ENCODE measurements at regions not wholly inside any gene's neighbourhood (a gene's known extent, or its start where the extent isn't known, plus 50 kb on each side); places are given as distances from the start of the nearest gene placed in this dataset.
"Not testable (repeated sequence)": the region's sequence is repeated elsewhere in the genome, so short reads cannot be mapped to it uniquely, and the experiment has no call there.

DNA sequence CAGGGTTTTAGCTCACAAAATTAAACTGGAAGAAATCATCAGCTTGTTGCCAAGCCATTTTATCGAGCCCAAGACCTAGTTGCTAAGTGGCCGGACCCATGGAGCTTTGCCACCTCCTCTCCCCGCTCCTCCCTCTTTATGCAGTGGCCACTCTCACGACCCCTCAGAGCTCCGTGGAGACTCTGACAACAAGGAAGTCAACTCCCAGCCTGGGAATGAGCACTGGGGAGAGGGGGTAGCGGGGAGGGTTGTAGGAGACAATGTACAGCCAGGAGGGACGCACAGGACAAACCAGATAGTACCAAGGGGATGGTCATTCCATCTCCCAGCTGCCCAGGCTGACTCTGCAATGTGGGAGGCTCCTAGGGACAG, 250.9 kb downstream of the SIPA1L2 start:
- DNase-seq: no peak

DNA sequence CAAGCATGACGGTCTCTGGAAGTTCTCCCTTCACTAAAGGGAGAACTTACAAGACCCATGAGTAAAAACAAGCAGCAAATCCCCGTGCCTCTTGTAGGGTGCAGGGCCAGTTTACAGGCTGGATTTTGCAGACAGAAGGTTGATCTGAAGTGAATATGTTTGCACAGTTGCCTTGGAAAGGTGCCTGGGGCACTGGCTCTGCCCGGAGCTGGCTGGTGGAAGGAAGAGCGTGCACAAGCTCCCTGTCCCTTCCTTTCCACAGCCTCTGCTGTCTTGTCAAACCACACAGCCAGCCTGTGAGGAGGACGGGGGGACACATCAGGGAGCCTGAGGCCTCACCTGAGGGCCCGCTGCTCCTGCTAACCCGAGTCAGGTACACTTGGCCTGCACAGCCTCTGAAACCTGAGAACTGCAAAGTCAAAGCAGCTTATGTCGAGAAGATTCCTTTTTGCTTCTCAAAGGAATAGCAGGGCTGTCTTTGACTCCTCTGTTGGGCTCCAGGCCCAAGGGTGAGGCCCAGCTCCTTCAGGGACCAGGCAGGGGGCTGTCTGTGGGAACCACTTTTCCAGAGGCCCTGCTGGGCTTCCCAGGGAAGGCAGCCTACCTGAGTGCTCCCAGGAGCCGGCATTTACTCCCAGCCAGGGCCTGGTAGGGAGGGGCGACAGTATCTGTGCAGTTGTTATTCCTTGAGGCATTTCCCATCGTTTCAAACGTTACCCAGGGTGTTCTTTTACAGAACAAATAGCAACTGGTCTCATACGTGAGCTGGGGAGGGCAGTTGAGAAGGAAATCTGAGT, 251.5 kb downstream of the SIPA1L2 start:
- no peak for DNase-seq

DNA sequence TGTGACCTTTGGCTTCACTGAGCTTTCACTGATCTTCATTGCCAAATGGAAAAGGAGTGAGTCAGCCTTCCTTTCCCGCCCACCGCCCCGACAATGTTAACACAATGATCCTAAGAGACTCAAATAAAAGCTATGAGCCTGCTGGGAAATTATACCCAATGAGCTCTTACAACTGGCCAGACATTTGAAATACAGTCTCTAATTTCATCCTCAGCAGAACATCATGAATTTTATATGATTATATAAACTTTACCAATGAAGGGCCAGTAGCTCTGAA, 252.5 kb downstream of the SIPA1L2 start:
- peak; percentile 24 for DNase-seq

DNA sequence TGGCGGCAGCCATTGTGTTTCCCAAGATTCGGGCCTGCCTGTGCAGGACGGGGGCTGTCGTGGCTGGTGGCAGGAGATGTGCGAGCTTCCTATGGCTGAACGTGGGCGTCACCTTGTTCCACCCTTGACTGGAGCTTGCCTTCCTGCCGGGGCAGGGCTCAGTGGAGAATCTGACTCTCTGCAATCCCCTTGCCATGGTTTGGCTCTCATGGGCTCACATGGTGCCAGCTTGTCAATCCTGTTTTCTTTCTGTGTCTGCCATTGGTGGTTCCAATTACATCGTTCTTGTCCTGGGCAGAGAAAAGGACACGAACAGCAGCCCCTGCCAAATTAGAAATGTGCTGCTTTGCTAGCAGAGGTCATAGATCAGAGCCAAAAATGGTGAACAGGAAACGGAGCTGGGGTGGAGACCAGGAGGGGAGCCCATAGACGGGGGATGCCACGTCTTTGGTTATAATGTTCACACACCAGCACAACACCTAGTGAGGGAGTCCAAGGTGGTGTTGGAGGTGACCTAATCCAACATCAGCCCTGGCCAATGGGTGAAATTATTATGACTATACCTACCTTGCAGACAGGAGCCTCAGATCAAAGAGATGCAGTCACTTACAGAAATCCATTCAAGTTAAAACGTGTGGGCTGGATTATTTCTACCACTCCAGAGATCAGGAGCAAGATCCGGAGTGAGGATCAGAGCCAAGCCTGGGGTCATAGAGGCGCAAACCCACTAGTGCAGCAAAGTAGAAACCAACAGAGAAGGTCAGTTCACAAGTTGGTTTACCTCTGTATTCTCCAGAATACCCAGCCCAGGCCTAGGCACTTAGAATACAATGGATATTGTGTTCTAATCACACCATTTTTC, 253.1 kb downstream of the SIPA1L2 start:
- DNase-seq: no peak

DNA sequence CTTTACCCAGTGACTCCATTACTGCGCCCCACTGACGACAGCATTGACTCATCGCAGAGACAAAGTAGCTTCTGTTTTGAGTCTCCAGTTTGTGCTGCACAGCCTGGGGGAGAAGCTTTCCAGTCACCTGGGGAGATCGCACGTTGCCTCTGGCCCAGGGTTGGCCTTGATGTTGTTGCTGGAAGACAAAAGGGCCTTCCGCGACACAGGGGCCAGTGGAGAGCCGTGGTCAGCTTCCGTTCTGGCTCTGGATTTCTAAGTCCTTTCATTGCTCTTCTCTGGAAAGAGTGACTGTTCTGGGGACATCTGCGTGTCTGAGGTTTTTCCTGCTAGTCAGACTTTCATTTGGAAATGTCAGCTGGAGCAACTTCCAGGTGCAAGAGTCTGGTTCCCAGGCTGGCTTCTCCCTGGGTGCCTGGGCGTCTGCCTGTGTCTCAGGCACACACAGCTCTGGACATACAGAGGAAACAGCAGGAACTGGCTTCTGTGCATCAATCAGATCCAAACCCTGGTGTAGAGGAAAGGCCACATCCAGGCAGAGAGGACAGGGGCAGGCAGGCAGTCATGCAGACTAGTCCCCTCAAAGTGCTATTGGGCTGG, 257.0 kb downstream of the SIPA1L2 start:
- no peak for DNase-seq

DNA sequence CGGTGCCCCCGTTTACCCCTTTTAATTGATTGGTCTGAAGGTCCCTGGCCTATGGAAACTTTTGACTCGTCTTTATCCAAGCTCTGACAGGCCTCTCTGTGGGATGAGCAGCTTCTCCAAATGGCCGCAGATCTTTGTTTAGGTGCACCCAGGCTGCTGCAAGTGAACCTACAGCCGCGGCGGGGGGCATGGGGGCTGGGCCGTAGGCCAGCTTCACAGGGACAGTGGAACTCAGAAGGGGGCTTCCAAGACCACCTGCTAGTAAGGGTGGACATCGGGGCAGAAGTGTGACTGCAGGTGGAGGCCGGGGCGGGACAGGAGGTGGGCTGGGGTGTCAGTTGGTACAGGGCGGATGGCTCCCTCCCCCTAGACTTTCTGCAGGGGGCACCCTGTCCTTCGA, 257.5 kb downstream of the SIPA1L2 start:
- DNase-seq: no peak

DNA sequence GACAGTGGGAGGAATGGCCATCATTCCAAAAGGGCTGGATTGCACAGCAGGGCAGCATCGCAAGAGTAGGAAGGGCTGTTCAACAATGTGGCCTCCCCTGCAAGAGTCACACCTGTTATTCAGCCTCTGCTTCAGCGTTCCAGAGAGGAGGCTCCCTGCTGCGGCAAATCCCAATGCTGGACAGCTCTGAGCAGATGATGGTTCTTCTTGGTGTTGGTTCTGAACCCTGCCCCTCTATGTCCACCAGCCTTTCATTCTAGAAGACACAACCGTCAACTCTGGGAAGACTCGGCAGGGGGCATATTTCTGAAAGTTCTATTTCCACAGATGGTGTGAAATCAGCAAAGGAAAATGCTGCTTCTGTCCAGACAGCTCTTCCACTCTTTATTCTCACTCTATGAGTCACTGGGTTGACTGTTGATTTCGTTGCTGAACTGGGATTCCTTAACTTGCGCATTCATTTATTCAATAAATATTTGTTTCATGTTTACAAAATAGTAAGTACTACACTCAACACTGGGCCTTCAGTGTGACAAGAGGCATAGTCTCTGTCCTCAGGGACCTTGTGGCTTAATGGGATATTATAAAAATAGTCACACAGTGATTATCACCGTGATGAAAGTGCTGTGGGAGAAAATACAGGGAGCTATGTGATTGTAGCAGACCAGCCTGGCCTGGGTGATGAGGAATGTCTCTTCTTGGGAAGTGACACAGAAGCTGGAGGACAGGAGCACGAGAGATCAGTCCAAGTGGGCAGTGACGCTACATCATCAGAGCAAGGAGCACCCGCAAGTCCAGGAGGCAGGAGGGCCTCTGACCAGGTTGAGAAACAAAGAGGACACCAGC, 260.3 kb downstream of the SIPA1L2 start:
- DNase-seq: no peak

DNA sequence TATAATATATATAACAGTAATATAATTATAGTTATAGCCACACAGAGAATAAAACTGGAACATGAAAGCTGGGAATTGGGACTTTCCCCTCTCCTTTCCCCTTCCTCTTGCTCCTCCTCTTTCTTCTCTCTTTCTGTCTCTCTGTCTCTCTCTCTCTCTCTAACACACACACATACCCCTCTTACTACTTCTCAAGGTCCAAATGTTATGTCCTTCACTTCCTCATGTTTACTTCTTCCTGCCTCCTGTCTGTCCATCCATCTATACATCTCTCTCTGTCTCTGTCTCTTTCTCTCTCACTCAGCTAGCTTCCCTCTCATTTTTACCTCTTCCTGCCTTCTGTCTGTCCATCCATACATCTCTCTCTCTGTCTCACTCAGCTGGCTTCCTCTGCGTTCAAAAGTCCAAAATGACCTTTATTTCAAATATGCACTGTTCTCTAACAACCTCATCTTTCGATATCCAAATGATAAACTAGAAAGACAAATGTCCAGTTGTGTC, 261.1 kb downstream of the SIPA1L2 start:
- no peak for DNase-seq

DNA sequence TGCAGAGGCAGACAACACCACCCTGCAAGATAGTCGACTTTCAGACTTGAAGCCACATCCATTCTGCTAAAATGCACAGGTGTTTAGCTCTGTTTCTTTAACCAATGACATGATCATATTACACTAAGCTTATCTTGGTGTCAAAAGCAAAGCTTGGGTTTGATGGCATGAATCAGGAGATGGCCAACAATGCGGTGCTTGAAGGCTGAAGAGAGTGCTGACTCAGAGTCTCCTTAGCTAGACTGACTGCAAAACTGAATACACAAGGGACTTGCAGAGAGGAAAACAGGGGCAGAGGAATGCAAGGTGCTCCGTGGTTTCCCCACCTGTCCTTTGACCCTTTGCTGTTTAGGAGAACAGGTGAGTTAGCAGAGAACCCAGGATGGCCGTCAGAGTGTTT, 262.6 kb downstream of the SIPA1L2 start:
- DNase-seq: no peak

DNA sequence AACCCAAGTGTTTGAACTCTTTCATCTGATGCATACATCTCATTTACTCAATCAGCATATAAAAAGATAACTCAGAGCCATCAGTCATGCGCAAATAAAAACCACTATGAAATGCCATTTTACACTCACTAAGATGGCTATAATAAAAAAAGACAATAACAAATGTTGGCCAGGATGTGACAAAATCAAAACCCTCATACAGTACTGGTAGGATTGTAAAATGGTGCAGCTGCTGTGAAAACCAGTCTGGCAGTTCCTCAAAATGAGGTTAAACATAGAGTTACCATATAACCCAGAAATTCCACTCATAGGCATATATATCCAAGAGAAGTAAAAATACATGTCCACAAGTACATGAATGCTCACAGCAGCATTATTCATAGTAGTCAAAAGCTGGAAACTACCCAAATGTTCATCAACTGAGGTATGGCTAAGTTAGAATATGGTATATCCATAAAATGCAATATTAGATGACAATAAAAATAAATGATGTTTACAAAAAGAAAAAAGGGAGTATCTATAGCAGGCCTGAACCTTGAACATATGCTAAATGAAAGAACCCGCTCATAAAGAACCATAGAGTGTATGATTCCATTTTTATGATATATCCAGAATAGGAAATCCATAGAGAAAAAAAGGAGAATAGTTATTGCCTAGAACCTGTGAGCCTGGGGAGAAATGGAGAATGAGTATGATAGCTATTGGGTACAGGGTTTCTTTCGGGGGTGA, 265.1 kb downstream of the SIPA1L2 start:
- DNase-seq: no peak

DNA sequence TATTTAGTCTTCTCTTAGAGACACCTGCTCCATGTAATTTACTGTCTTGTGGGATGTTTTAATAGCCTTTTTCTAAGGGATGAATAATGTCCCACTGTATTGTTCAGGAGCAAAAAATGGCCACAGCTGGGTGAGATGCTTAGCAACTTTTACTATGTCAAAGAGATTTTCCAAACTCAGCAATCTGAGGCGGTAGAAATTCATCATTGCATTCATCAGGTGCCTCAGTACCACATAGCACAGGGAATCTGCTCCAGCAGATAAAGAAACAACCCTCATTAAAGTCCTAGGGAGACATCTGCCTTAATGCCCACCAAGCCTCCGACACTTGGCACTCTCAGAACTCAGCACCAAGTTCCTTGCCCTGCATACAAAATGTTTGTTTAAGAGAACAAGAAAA, 266.9 kb downstream of the SIPA1L2 start:
- DNase-seq: no peak

DNA sequence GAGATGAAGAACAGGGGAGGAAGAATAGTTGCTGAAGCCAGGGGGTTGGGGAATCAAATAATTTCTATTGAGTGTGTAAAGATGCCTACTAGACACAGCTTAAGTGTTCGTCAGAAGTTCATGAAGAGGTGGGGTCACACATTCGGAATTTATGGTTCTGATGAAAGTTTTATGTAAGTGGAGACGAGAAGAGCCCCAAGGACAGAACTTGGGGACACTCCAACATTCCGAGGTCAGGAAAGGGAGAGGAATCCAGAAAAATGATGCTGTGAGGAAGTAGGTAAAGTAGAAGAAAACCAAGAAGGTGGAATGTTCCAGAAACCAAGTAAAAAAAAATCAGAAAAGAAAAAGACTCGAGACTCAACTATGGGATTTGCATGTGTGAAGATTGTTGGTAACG, 272.5 kb downstream of the SIPA1L2 start:
- peak; percentile 67 for DNase-seq

DNA sequence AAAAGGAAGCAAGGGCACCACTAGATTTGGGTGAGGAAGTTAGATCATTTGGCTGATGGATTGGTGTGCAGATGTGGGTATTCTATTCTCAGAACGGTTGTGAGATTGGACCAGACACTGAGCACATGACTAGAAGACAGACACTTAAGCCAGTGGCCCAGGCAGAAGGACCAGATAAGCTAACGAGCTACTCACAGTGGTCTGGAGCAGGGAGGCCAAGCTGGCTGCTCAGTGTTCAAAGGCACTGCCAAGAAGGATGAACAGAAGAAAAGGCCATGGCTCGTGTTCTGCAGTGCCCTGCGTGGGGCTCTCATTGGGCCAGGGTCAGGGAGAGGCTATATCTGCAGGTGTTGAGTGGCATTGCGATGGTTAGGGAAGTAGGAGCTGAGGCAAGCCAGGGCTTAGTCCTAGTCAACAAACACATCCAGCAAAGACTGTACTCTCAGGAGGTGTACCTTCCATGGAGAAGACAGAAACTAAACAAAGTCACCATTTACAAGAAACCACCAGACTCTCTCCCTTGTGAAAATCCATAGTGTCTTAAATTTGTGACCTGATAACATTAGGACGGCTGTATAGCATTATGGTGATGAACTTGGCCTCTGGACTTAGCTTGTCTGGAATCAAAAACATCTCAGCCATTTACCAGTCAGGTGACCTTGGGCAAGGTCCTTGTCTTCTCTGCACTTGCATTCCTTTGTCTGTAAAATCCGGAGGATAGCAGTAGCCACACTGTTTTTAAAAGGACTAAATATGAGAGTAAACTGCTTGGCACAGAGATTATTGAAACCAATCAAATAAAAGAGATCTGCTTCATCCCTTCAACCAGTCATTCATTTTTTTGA, 274.5 kb downstream of the SIPA1L2 start:
- no peak for DNase-seq

DNA sequence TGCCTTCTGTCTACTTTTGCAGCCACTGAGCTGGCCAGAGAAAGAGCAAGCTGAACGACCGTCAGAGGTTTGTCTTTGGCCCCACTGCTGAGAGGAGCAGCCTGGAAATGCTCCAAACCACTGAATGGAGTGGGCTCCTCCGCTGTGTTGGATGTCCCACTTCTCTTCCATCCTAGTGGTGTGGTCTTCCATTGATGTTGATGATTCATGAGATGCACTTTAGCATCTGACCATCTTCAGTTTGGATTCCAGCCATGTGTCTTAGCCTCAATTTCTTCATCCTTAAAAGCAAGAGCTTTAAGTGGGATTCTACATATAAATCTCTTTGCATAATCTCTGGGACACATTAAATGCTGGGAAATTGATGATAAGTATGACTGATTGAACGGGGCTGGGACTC, 276.9 kb downstream of the SIPA1L2 start:
- DNase-seq: peak; percentile 14

DNA sequence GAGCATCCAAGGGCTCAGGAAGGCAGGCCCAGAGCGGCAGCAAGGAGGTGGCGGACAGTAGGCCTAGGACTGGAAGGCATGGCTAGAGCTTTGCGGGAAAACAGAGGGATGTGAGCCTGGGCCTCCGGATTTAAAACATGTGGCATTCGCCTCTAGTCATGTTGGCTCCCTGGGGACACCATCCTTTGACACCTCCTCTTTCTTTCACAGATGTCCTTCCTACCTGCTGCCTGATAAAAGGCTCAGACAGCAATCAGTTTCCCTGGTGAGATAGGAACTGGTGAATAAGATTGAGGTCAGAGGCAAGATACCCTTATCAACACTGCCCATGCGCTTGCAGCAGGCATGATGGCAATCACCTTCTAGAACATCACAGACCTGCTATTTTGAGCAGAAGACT, 277.6 kb downstream of the SIPA1L2 start:
- DNase-seq: no peak

DNA sequence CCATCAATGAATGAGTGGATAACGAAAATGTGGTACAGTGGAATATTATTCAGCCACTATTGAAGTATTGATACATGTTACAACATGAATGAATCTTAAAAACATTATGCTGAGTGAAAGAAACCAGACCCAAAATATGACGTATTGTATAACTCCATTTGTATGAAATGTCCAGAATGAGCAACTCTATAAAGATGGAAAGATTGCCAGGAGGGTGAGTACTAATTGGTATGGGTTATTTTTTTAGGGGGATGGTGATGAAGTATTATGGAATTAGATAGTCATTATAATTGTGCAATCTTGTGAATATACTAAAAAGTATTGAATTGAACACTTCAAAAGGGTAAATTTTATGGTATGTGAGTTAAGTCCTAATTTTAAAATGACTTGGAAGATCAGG, 278.6 kb downstream of the SIPA1L2 start:
- no peak for DNase-seq

DNA sequence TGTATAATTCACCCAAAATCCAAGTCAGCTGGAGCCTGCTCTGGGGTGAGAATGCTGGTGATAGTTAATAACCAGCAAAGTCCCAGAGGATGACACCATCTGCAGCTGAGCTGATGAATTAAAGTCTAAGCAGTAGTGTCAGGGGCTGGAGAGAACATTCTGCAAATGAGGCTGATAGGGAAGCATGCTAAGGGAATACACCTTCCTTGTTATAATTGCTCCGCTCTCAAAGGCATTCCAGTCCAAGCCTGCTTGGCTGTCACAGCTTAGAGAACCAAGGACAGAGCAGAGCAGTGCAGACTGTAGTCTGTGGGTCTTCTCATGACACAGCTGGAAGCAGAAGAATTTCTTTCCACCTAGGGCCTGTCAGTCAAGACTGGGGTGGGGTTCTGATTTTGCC, 283.1 kb downstream of the SIPA1L2 start:
- no peak for DNase-seq

DNA sequence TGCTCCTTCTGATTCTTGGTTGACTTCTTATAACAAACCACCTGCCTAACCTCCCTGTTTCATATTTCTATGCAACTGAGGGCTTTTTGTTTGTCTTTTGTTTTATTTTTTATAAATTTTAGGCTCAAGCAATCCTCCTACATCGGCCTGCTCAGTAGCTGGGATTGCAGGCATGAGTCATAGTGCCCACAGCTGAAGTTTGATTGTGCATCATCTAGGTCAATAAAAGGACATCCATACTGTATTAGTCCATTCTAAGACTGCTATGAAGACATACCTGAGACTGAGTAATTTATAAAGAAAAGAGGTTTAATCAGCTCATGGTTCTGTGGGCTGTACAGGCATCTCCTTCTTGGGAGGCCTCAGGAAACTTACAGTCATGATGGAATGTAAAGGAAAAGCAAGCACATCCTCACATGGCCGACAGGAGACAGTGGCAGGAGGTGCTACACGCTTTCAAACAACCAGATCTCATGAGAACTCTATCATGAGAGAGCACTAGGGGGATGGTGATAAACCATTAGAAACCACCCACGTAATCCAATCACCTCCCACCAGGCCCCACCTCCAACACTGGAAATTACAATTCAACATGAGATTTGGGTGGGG, 285.0 kb downstream of the SIPA1L2 start:
- no peak for DNase-seq

DNA sequence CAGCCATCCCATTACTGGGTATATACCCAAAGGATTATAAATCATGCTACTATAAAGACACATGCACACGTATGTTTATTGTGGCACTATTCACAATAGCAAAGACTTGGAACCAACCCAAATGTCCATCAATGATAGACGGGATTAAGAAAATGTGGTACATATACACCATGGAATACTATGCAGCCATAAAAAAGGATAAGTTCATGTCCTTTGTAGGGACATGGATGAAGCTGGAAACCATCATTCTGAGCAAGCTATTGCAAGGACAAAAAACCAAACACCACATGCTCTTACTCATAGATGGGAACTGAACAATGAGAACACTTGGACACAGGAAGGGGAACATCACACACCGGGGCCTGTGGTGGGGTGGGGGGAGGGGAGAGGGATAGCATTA, 285.7 kb downstream of the SIPA1L2 start:
- DNase-seq: not testable (repeated sequence)

DNA sequence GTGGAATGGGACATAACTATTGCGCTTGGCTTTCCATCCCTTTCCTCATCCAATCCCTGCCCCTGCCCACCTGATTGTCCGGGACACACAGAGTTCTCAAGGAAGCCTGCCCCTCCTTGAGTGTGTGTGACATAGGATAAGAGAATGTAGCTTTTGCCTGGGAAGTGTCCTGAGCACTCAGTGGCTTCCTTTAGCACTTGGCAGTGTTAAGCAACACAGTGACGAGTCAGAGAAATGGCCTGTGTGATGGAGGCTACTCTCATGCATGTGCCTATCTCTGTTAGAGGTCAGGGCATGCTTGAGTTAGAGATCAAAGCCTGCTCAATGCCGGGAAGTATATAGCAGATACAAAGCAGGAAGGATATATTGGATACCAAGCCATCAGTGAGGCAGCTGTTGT, 289.5 kb downstream of the SIPA1L2 start:
- DNase-seq: no peak

DNA sequence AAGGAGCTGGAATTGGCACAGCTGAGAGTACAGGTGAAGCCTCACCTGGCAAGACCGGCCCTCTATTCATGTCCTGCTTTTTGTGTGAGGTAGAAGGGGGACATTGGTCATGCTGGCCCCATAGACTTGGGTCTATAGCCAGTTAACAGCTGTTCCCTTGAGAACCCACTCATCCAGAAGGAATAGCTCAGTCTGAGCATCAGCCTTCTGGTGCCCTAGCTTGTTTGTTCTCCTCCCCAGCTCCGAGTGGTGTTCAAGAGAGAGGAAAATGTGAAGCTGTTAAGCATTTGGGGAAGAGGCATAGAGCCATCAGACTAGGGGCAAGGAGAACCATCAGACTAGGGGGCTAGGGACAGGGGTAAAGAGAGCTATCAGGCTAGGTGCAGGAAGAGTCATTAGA, 290.9 kb downstream of the SIPA1L2 start:
- no peak for DNase-seq

Data from fibroblast of skin of abdomen (primary cell).